ENCODE measurements at regions not wholly inside any gene's neighbourhood (a gene's known extent, or its start where the extent isn't known, plus 50 kb on each side); places are given as distances from the start of the nearest gene placed in this dataset.

DNA sequence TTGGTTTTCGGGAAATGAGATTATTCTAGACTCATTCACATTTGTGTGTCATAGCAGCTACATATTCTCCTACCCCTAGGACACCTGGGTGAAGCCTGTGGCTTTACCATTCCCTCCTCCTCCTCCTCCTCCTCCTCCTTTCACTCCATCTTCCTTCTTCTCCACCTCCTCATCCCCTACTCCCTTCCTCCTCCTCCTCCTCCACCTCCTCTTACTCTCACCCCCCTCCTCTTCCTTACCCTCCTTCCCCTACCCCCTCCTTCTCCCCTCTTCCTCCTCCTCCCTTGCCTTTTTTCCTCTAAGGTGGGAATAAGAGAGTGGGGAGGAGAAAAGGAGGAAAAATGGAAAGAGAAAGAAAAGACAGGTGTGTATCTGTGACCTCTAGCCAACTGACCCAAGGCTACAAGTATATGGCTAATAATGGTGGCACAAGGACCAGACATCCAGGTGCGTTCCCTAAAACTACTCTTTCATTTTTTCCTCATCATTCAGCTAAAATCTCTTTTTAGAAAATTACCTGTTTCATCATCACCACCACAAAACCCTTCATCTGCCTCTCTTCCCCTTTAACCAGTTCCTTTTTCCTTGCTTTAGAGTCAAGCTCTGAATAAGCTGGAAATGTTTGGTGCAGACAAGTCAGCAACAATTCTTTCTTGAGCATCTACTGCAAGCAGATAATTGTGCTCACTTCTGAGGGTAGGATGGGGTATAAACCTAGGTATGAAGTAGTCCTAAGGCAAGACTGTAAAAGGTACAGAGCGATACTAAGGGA is 149.8 kb upstream of the FOXN3 start:
- no peak for TF ChIP-seq POLR2A (IDR thresholded peaks at IDR 0.05)
- TF ChIP-seq, protein P1, sequence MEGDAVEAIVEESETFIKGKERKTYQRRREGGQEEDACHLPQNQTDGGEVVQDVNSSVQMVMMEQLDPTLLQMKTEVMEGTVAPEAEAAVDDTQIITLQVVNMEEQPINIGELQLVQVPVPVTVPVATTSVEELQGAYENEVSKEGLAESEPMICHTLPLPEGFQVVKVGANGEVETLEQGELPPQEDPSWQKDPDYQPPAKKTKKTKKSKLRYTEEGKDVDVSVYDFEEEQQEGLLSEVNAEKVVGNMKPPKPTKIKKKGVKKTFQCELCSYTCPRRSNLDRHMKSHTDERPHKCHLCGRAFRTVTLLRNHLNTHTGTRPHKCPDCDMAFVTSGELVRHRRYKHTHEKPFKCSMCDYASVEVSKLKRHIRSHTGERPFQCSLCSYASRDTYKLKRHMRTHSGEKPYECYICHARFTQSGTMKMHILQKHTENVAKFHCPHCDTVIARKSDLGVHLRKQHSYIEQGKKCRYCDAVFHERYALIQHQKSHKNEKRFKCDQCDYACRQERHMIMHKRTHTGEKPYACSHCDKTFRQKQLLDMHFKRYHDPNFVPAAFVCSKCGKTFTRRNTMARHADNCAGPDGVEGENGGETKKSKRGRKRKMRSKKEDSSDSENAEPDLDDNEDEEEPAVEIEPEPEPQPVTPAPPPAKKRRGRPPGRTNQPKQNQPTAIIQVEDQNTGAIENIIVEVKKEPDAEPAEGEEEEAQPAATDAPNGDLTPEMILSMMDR (IDR thresholded peaks at IDR 0.05) = no peak
